Smooth muscle cell (in vitro differentiated cells): ENCODE measurements at regions not wholly inside any gene's neighbourhood (a gene's known extent, or its start where the extent isn't known, plus 50 kb on each side); places are given as distances from the start of the nearest gene placed in this dataset.

Experiments used
- DNase-seq: peaks from one replicate; lab custom pipeline; 2025; ENCODE audit not compliant: unreplicated experiment; lab: John Stamatoyannopoulos, UW
- H2AFZ ChIP-seq: fragments of 200-600 bp; sonication (generic); 2 replicates; pipeline ENCODE4 v1.6.0; 2016; ENCODE audit warnings: antibody characterized with exemption, low read depth, mild to moderate bottlenecking
- H3F3A ChIP-seq: fragments of 200-600 bp; sonication (generic); 2 replicates; pipeline ENCODE4 v1.6.0; 2017; ENCODE audit warnings: antibody characterized with exemption, low read depth
- H3K27ac ChIP-seq: fragments of 200-600 bp; sonication (generic); 2 replicates; pipeline ENCODE4 v1.5.1; 2016; ENCODE audit warnings: low read depth, mild to moderate bottlenecking
- H3K27me3 ChIP-seq: fragments of 200-600 bp; sonication (generic); 2 replicates; pipeline ENCODE4 v1.6.1; 2016; ENCODE audit warnings: low read depth, mild to moderate bottlenecking
- H3K36me3 ChIP-seq: fragments of 200-600 bp; sonication (generic); 2 replicates; pipeline ENCODE4 v1.5.1; 2016; ENCODE audit warnings: low read depth
- H3K4me1 ChIP-seq: fragments of 200-600 bp; sonication (generic); 2 replicates; pipeline ENCODE4 v1.5.1; 2016; ENCODE audit warnings: low read depth
- H3K4me2 ChIP-seq: fragments of 200-600 bp; sonication (generic); 2 replicates; pipeline ENCODE4 v1.6.0; 2016; ENCODE audit warnings: mild to moderate bottlenecking
- H3K4me3 ChIP-seq: fragments of 200-600 bp; sonication (generic); 2 replicates; pipeline ENCODE4 v1.5.1; 2016; ENCODE audit warnings: mild to moderate bottlenecking
- H3K79me2 ChIP-seq: fragments of 200-600 bp; sonication (generic); 2 replicates; pipeline ENCODE4 v1.6.0; 2016; ENCODE audit warnings: low read depth, mild to moderate bottlenecking
- H3K9ac ChIP-seq: fragments of 200-600 bp; sonication (generic); 2 replicates; pipeline ENCODE4 v1.6.0; 2016; ENCODE audit warnings: low read depth
- H3K9me3 ChIP-seq: fragments of 200-600 bp; sonication (generic); replicated peaks from 2 replicates; pipeline ENCODE4 v1.5.1; 2016; ENCODE audit warnings: low read depth
- H4K20me1 ChIP-seq: fragments of 200-600 bp; sonication (generic); 2 replicates; pipeline ENCODE4 v1.6.0; 2016; ENCODE audit warnings: low read depth
- WGBS: methylation state at CpG from one replicate; pipeline ENCODE4 v1.1.7; 2016; ENCODE audit warnings: low lambda C conversion rate; 5-methylcytosine and 5-hydroxymethylcytosine counted together
- TF ChIP-seq, protein P1 (sequence below): fragments of 200-600 bp; sonication (generic); IDR thresholded peaks from 2 replicates; pipeline ENCODE4 v1.5.1; 2017; ENCODE audit warnings: borderline replicate concordance, mild to moderate bottlenecking, antibody characterized with exemption; ENCODE audit not compliant: insufficient read depth, poor library complexity, severe bottlenecking

- 45% methylated on average over 2 of the region's 2 CpGs for whole genome bisulfite sequencing
- TF ChIP-seq, protein P1, sequence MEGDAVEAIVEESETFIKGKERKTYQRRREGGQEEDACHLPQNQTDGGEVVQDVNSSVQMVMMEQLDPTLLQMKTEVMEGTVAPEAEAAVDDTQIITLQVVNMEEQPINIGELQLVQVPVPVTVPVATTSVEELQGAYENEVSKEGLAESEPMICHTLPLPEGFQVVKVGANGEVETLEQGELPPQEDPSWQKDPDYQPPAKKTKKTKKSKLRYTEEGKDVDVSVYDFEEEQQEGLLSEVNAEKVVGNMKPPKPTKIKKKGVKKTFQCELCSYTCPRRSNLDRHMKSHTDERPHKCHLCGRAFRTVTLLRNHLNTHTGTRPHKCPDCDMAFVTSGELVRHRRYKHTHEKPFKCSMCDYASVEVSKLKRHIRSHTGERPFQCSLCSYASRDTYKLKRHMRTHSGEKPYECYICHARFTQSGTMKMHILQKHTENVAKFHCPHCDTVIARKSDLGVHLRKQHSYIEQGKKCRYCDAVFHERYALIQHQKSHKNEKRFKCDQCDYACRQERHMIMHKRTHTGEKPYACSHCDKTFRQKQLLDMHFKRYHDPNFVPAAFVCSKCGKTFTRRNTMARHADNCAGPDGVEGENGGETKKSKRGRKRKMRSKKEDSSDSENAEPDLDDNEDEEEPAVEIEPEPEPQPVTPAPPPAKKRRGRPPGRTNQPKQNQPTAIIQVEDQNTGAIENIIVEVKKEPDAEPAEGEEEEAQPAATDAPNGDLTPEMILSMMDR: no peak
Measured at GRCh38 chr14:97946240-97946639, 1149.1 kb downstream of the VRK1 start.

GRCh38 chr14:97946641-97947040 is 1149.5 kb downstream of the VRK1 start:
- Histone ChIP-seq H3K9ac (no peak overlapping the region), H3K79me2 (no peaks in the 10 kb centered on the region), H3K27me3 (no peaks in the 10 kb centered on the region), H3K9me3 (no peaks in the 10 kb centered on the region), H3F3A (no peaks in the 10 kb centered on the region), H3K4me2 (no peak overlapping the region), H3K4me1 (no peaks in the 10 kb centered on the region), H3K4me3 (no peak overlapping the region), H4K20me1 (no peaks in the 10 kb centered on the region), H2AFZ (no peak overlapping the region), H3K36me3 (no peaks in the 10 kb centered on the region), H3K27ac (no peak overlapping the region)
- 84% methylated on average over 9 of the region's 9 CpGs for WGBS
- TF ChIP-seq, protein P1: no peak
- no peak for DNase-seq

More at GRCh38 chr14:97946240-97946639, 1149.1 kb downstream of the VRK1 start:
- Histone ChIP-seq H3K36me3 (no peaks in the 10 kb centered on the region), H3K4me3 (no peak overlapping the region), H3K9ac (no peak overlapping the region), H2AFZ (no peak overlapping the region), H3K4me2 (no peak overlapping the region), H3K4me1 (no peaks in the 10 kb centered on the region), H4K20me1 (no peaks in the 10 kb centered on the region), H3K27ac (no peak overlapping the region), H3F3A (no peaks in the 10 kb centered on the region), H3K79me2 (no peaks in the 10 kb centered on the region), H3K27me3 (no peaks in the 10 kb centered on the region), H3K9me3 (no peaks in the 10 kb centered on the region)
- DNase-seq: no peak

DNA sequence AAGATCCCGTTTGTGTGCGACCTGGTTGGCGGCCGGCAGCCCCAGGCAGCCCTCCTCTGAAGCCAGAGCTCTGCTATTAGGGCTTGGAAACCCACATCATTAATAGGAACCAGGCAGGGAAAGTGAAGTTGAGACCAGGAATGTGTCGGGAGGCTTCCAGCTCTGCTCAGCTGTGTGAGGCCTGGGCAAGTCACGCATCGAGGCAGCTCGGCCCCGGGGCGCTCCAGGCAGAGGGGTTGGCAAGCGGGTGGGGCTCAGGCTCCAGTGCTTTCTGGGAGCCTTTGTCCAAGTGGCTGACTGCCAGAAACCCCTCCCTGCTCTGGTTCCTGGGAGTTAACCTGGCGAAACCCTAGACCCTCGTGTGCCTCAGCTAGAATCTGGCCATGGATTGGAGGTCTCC is 1151.7 kb downstream of the VRK1 start:
- WGBS: 83% methylated on average over 13 of the region's 13 CpGs
- TF ChIP-seq, protein P1: no peak

GRCh38 chr14:97956581-97957340 is 1159.6 kb downstream of the VRK1 start:
- 83% methylated on average over 13 of the region's 13 CpGs for WGBS
- TF ChIP-seq, protein P1: no peak
- H3K27me3 ChIP-seq: peaks cover 2% of the 10 kb centered on the region

More for the DNA sequence above, 1151.7 kb downstream of the VRK1 start:
- Histone ChIP-seq H3K79me2 (no peaks in the 10 kb centered on the region), H3K4me3 (no peak overlapping the region), H3K4me1 (no peaks in the 10 kb centered on the region), H3F3A (no peaks in the 10 kb centered on the region), H3K9ac (no peak overlapping the region), H3K4me2 (no peak overlapping the region), H3K36me3 (no peaks in the 10 kb centered on the region), H3K9me3 (no peaks in the 10 kb centered on the region), H4K20me1 (no peaks in the 10 kb centered on the region), H3K27ac (no peak overlapping the region), H3K27me3 (peaks cover 3% of the 10 kb centered on the region), H2AFZ (no peak overlapping the region)
- DNase-seq: no peak

More at GRCh38 chr14:97956581-97957340, 1159.6 kb downstream of the VRK1 start:
- Histone ChIP-seq H3F3A (no peaks in the 10 kb centered on the region), H3K79me2 (no peaks in the 10 kb centered on the region), H3K9ac (no peak overlapping the region), H3K36me3 (no peaks in the 10 kb centered on the region), H3K4me1 (no peaks in the 10 kb centered on the region), H3K4me3 (no peak overlapping the region), H3K27ac (no peak overlapping the region), H2AFZ (no peak overlapping the region), H3K9me3 (no peaks in the 10 kb centered on the region), H3K4me2 (no peak overlapping the region), H4K20me1 (no peaks in the 10 kb centered on the region)
- no peak for DNase-seq
